Osteoblast (primary cell): ENCODE measurements at regions not wholly inside any gene's neighbourhood (a gene's known extent, or its start where the extent isn't known, plus 50 kb on each side); places are given as distances from the start of the nearest gene placed in this dataset.

Source experiments
- DNase-seq: peaks from one replicate; pipeline ENCODE4 v3.0.0; 2011; ENCODE audit warnings: low spot score, mixed read lengths; ENCODE audit not compliant: insufficient read length; ENCODE audit errors: missing footprints
- H2AFZ ChIP-seq: 2 replicates; pipeline ENCODE4 v1.6.0; 2011; ENCODE audit warnings: mild to moderate bottlenecking, low read length
- H3K27ac ChIP-seq: 2 replicates; pipeline ENCODE4 v1.5.1; 2011; ENCODE audit warnings: mild to moderate bottlenecking, low read depth, low read length, moderate library complexity
- H3K27me3 ChIP-seq: 2 replicates; pipeline ENCODE4 v1.6.0; 2012; ENCODE audit warnings: mild to moderate bottlenecking, control low read depth, inconsistent platforms, low read length, moderate library complexity; ENCODE audit not compliant: insufficient read depth
- H3K36me3 ChIP-seq: 2 replicates; pipeline ENCODE4 v1.5.1; 2011; ENCODE audit warnings: mild to moderate bottlenecking, low read length, control low read depth, moderate library complexity; ENCODE audit not compliant: insufficient read depth
- H3K4me1 ChIP-seq: 2 replicates; pipeline ENCODE4 v1.5.1; 2011; ENCODE audit warnings: mild to moderate bottlenecking, low read length, control low read depth, moderate library complexity; ENCODE audit not compliant: insufficient read depth
- H3K4me2 ChIP-seq: 2 replicates; pipeline ENCODE4 v1.6.0; 2011; ENCODE audit warnings: mild to moderate bottlenecking, low read length; ENCODE audit not compliant: insufficient read depth
- H3K4me3 ChIP-seq: fragments of 200-600 bp; sonication (generic); 3 replicates; pipeline ENCODE4 v1.5.1; 2012; ENCODE audit warnings: mild to moderate bottlenecking, low read length, inconsistent platforms; ENCODE audit not compliant: insufficient read depth
- H3K79me2 ChIP-seq: 2 replicates; pipeline ENCODE4 v1.6.0; 2012; ENCODE audit warnings: mild to moderate bottlenecking, low read length, control low read depth, inconsistent platforms; ENCODE audit not compliant: insufficient read depth
- H3K9me3 ChIP-seq: 2 replicates; pipeline ENCODE4 v1.5.1; 2011; ENCODE audit warnings: low read depth, low read length, control low read depth
- H4K20me1 ChIP-seq: 2 replicates; pipeline ENCODE4 v1.6.0; 2012; ENCODE audit warnings: mild to moderate bottlenecking, low read length, control low read depth; ENCODE audit not compliant: insufficient read depth
- TF ChIP-seq, protein P1 (sequence below): IDR thresholded peaks from 2 replicates; pipeline ENCODE4 v1.5.1; 2011; ENCODE audit warnings: mild to moderate bottlenecking, low read depth, low read length, moderate library complexity; ENCODE audit errors: extremely low read depth

DNA sequence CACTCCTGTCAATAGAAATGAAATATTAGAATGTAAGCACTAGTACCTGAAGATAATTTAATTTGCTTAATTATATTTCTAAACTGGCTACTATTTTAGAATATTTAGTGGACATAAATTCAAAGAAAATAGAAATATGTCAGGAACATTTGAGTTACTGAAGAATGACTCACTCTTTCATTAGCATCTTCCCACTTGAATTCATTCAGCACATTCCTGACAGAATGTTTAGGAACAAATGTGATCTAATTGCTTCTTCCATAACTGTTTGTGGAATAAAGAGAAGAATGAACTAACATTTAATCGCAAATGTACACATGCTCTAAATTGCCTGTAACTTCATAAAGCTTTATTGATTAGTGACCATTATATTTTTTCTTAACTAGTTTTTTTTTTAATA is 306.2 kb upstream of the ADAMTSL1 start:
- Histone ChIP-seq H3K27ac (no peak overlapping the region), H3K27me3 (peaks cover 3% of the 10 kb centered on the region), H3K4me1 (no peaks in the 10 kb centered on the region), H3K36me3 (no peaks in the 10 kb centered on the region), H3K9me3 (no peaks in the 10 kb centered on the region), H3K79me2 (no peaks in the 10 kb centered on the region), H3K4me2 (no peak overlapping the region), H4K20me1 (no peaks in the 10 kb centered on the region), H2AFZ (no peak overlapping the region), H3K4me3 (no peak overlapping the region)
- TF ChIP-seq, protein P1, sequence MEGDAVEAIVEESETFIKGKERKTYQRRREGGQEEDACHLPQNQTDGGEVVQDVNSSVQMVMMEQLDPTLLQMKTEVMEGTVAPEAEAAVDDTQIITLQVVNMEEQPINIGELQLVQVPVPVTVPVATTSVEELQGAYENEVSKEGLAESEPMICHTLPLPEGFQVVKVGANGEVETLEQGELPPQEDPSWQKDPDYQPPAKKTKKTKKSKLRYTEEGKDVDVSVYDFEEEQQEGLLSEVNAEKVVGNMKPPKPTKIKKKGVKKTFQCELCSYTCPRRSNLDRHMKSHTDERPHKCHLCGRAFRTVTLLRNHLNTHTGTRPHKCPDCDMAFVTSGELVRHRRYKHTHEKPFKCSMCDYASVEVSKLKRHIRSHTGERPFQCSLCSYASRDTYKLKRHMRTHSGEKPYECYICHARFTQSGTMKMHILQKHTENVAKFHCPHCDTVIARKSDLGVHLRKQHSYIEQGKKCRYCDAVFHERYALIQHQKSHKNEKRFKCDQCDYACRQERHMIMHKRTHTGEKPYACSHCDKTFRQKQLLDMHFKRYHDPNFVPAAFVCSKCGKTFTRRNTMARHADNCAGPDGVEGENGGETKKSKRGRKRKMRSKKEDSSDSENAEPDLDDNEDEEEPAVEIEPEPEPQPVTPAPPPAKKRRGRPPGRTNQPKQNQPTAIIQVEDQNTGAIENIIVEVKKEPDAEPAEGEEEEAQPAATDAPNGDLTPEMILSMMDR = no peak
- DNase-seq = no peak

DNA sequence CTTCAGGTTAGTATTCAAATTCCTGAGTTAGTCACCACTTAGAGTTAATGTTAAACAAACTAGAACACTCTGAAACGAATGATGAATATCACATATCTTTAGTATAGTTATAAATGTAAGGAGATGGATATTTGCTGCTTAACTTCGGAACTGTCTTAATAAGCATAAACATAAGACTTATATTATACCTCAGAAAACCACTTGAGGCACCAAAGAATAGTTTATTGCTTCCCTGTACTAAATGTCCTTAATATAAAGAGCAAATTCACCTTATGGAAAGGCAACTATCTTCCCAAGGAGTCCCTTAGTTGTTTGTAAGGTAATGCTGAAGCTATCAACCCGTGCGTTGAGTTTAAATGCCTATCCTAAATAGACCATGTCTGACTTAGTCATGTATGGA is 300.0 kb upstream of the ADAMTSL1 start:
- TF ChIP-seq, protein P1 = no peak
- Histone ChIP-seq H3K27me3 (peaks cover 2% of the 10 kb centered on the region), H2AFZ (no peak overlapping the region), H3K9me3 (no peaks in the 10 kb centered on the region), H3K36me3 (no peaks in the 10 kb centered on the region), H3K4me2 (no peak overlapping the region), H3K4me1 (no peaks in the 10 kb centered on the region), H3K79me2 (no peaks in the 10 kb centered on the region), H3K27ac (no peak overlapping the region), H4K20me1 (no peaks in the 10 kb centered on the region), H3K4me3 (no peak overlapping the region)
- no peak for DNase-seq

DNA sequence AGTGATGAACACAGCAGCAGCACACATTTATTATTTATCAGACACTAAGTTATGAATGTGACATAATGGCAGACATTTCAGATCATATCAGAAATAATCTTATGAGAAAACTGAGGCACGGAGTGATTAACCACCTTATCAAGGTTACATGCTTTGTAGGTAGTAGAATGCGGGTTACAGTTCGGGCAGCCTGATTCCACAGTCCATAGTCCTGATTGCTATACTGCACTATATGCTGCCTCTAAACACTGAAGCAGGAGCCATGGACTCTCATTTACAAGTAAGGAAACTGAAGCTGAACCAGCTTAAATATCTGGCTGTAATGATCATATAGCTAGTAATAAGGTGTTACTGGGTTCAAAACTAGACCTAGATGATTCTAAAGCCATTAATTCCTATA is 291.3 kb upstream of the ADAMTSL1 start:
- Histone ChIP-seq H3K27ac (no peak overlapping the region), H3K79me2 (no peaks in the 10 kb centered on the region), H3K27me3 (no peaks in the 10 kb centered on the region), H3K36me3 (no peaks in the 10 kb centered on the region), H3K4me2 (no peak overlapping the region), H2AFZ (no peak overlapping the region), H3K4me1 (no peaks in the 10 kb centered on the region), H4K20me1 (no peaks in the 10 kb centered on the region), H3K9me3 (no peaks in the 10 kb centered on the region), H3K4me3 (no peak overlapping the region)
- no peak for DNase-seq
- TF ChIP-seq, protein P1 = no peak

GRCh38 chr9:18183974-18184373 is 290.0 kb upstream of the ADAMTSL1 start:
- TF ChIP-seq, protein P1 = no peak
- no peak for DNase-seq
- H3K27ac ChIP-seq = no peak overlapping the region
- H3K79me2 ChIP-seq = no peaks in the 10 kb centered on the region
- no peaks in the 10 kb centered on the region for H3K9me3 ChIP-seq
- H3K27me3 ChIP-seq = peaks cover 12% of the 10 kb centered on the region
- no peak overlapping the region for H3K4me2 ChIP-seq
- H3K4me1 ChIP-seq = no peaks in the 10 kb centered on the region
- no peak overlapping the region for H2AFZ ChIP-seq
- H3K4me3 ChIP-seq = no peak overlapping the region
- no peaks in the 10 kb centered on the region for H3K36me3 ChIP-seq
- no peaks in the 10 kb centered on the region for H4K20me1 ChIP-seq
